K562 (cell line): ENCODE measurements at regions not wholly inside any gene's neighbourhood (a gene's known extent, or its start where the extent isn't known, plus 50 kb on each side); places are given as distances from the start of the nearest gene placed in this dataset.

ENCODE experiments used
- ATAC-seq: fragments of 200-7000 bp; cut with Tn5 transposase; 3 replicates; pipeline ENCODE4 v1.9.1; 2020; ENCODE audit warnings: moderate library complexity
- BruUV-seq: library from RNA; stranded (reverse); fragments of 400-500 nt; replicated peaks from 2 replicates; lab custom pipeline; 2021; lab: Mats Ljungman, UMichigan
- CTCF ChIA-PET: fragments of 300-600 bp; formaldehyde crosslinking; extraction: SDS; loops from one replicate; lab custom pipeline; 2021; ENCODE audit warnings: low intra/inter-chr PET ratio; lab: Yijun Ruan, JAX
- POLR2A ChIA-PET: fragments of 300-600, 350-650 bp; sonication (Branson Sonifier 250); formaldehyde crosslinking; extraction: SDS; loops from one replicate; lab custom pipeline; 2021; ENCODE audit warnings: antibody characterized with exemption, inconsistent platforms; lab: Yijun Ruan, JAX
- DNase-seq, 4 experiments: peaks; one replicate each; pipeline versions ENCODE4 v3.0.0 to v3.0.0-alpha.2; 2011 to 2018; ENCODE audit warnings: low spot score in 3 of 4, mixed read lengths in 3 of 4; ENCODE audit errors: extremely low read depth in 1 of 4
- FAIRE-seq: peaks from 2 replicates; lab custom pipeline; 2011; peaks lifted over from hg19 to GRCh38; lab: Jason Lieb, UNC
- H2AFZ ChIP-seq: 2 replicates; pipeline ENCODE4 v1.6.0; 2011; ENCODE audit warnings: low read depth, low read length, control low read depth, inconsistent platforms
- H3K27ac ChIP-seq: fragments of 200-600 bp; 3 replicates; pipeline ENCODE4 v1.8.0; 2011; ENCODE audit warnings: low read depth, mild to moderate bottlenecking, control low read depth, inconsistent platforms, low read length, moderate library complexity, mixed read lengths; ENCODE audit errors: extremely low read depth
- H3K27me3 ChIP-seq, 2 experiments: fragments of 300-600 bp in 1 of 2; 2 replicates in 1 of 2; 3 replicates in 1 of 2; pipeline versions ENCODE4 v1.6.0 to v1.8.0; 2011; ENCODE audit warnings: inconsistent platforms in 2 of 2, low read length in 2 of 2, mild to moderate bottlenecking in 1 of 2, mixed read lengths in 1 of 2, moderate library complexity in 1 of 2; ENCODE audit not compliant: control insufficient read depth in 2 of 2, insufficient read depth in 2 of 2
- H3K36me3 ChIP-seq: fragments of 300-600 bp; 3 replicates; pipeline ENCODE4 v1.8.0; 2011; ENCODE audit warnings: mild to moderate bottlenecking, low read length, inconsistent platforms; ENCODE audit not compliant: control insufficient read depth, insufficient read depth
- H3K4me1 ChIP-seq, 2 experiments: fragments of 200-600 bp in 1 of 2; replicated peaks in 1 of 2; 2 replicates in 1 of 2; 3 replicates in 1 of 2; pipeline versions ENCODE4 v1.5.1 to v1.8.0; 2011; ENCODE audit warnings: inconsistent platforms in 2 of 2, low read length in 2 of 2, mild to moderate bottlenecking in 1 of 2, mixed read lengths in 1 of 2, moderate library complexity in 1 of 2; ENCODE audit not compliant: control insufficient read depth in 2 of 2, insufficient read depth in 2 of 2
- H3K4me2 ChIP-seq: 2 replicates; pipeline ENCODE4 v1.6.1; 2011; ENCODE audit warnings: low read length, control low read depth, inconsistent platforms, mixed read lengths; ENCODE audit not compliant: insufficient read depth
- H3K4me3 ChIP-seq: fragments of 200-600 bp; sonication (generic), shearing (Covaris generic); 2 replicates; pipeline ENCODE4 v1.5.1; 2016; ENCODE audit warnings: control low read depth, inconsistent platforms
- H3K79me2 ChIP-seq: fragments of 200-600 bp; 3 replicates; pipeline ENCODE4 v1.8.0; 2011; ENCODE audit warnings: low read length, inconsistent platforms; ENCODE audit not compliant: control insufficient read depth, insufficient read depth
- H3K9ac ChIP-seq, 2 experiments: 2 replicates each; pipeline versions ENCODE4 v1.6.0 to v1.6.1; 2011; ENCODE audit warnings: low read depth in 2 of 2, low read length in 2 of 2, control low read depth in 1 of 2, inconsistent platforms in 1 of 2, mild to moderate bottlenecking in 1 of 2, mixed read lengths in 1 of 2; ENCODE audit not compliant: insufficient read depth in 1 of 2
- H3K9me1 ChIP-seq: one replicate; pipeline ENCODE4 v1.6.0; 2011; ENCODE audit warnings: inconsistent platforms, mild to moderate bottlenecking, low read length, moderate library complexity; ENCODE audit not compliant: control insufficient read depth, insufficient read depth
- H3K9me3 ChIP-seq: replicated peaks from 2 replicates; pipeline ENCODE4 v1.5.1; 2011; ENCODE audit warnings: low read depth, low read length, inconsistent platforms; ENCODE audit not compliant: control insufficient read depth, insufficient read depth
- H4K20me1 ChIP-seq: replicated peaks from 2 replicates; pipeline ENCODE4 v1.6.1; 2011; ENCODE audit warnings: low read length, inconsistent platforms, mixed read lengths; ENCODE audit not compliant: control insufficient read depth, insufficient read depth
- CREB1 ChIP-seq, 2 experiments: sonication (generic) in 1 of 2; formaldehyde crosslinking in 1 of 2; IDR thresholded peaks; 2 replicates each; pipeline versions ENCODE4 v1.6.1 to v1.8.0; 2012 to 2022; ENCODE audit warnings: inconsistent platforms in 1 of 2, mild to moderate bottlenecking in 1 of 2, missing genetic modification reagents in 1 of 2, moderate library complexity in 1 of 2
- JUNB ChIP-seq: fragments of 450-650 bp; formaldehyde crosslinking; conservative IDR thresholded peaks from 2 replicates; pipeline ENCODE4 v1.4.0; 2020; ENCODE audit warnings: mild to moderate bottlenecking
- MCM3 ChIP-seq: fragments of 450-650 bp; IDR thresholded peaks from 2 replicates; pipeline ENCODE4 v1.6.1; 2016
- PHTF2 ChIP-seq: fragments of 250-450 bp; sonication (Bioruptor Pico); IDR thresholded peaks from 2 replicates; pipeline ENCODE4 v1.5.0; 2021; ENCODE audit warnings: mild to moderate bottlenecking
- REST ChIP-seq, 2 experiments: fragments of 450-650 bp; formaldehyde crosslinking in 1 of 2; IDR thresholded peaks; 2 replicates each; pipeline versions ENCODE4 v1.4.0 to v1.6.1; 2014 to 2020; ENCODE audit warnings: mild to moderate bottlenecking in 2 of 2, borderline replicate concordance in 1 of 2, low read depth in 1 of 2
- SMAD1 ChIP-seq: fragments of 150-350 bp; IDR thresholded peaks from 2 replicates; pipeline ENCODE4 v1.6.1; 2014; ENCODE audit warnings: low read length, low read depth; ENCODE audit not compliant: partially characterized antibody
- SP2 ChIP-seq: IDR thresholded peaks from 2 replicates; pipeline ENCODE4 v1.6.1; 2011; ENCODE audit warnings: mild to moderate bottlenecking, low read depth, low read length, moderate library complexity; ENCODE audit not compliant: poor library complexity, severe bottlenecking; ENCODE audit errors: extremely low read depth
- ZNF121 ChIP-seq: sonication (generic); formaldehyde crosslinking; conservative IDR thresholded peaks from 2 replicates; pipeline ENCODE4 v1.8.0; 2022; ENCODE audit warnings: missing genetic modification reagents
- ZNF134 ChIP-seq: fragments of 250-450 bp; sonication (Bioruptor Pico); conservative IDR thresholded peaks from 2 replicates; pipeline ENCODE4 v1.4.0; 2020
- WGBS: fragments of 100-300 bp; shearing (Covaris generic); methylation state at CpG from one replicate; pipeline ENCODE4 v1.1.6; 2016; ENCODE audit warnings: low coverage, mixed read lengths; ENCODE audit not compliant: insufficient coverage; ENCODE audit errors: missing lambda C conversion rate; 5-methylcytosine and 5-hydroxymethylcytosine counted together
- in situ Hi-C: fragments of 300-500 bp; cut with MboI; formaldehyde crosslinking; loops from 4 replicates; pipeline ENCODE4 v1.15.0; 2018; ENCODE audit warnings: inconsistent platforms, mixed read lengths
- intact Hi-C: fragments of 100-400 bp; cut with micrococcal nuclease; formaldehyde crosslinking; loops from 2 replicates; pipeline ENCODE4 v1.14.2; 2022
- TF ChIP-seq, protein P1 (sequence below): sonication (generic); formaldehyde crosslinking; IDR thresholded peaks from 2 replicates; pipeline ENCODE4 v1.8.0; 2023; ENCODE audit warnings: mild to moderate bottlenecking, missing genetic modification reagents
- TF ChIP-seq, protein P2 (sequence below): IDR thresholded peaks from 2 replicates; pipeline ENCODE4 v1.6.1; 2011; ENCODE audit not compliant: insufficient read length; ENCODE audit errors: extremely low read depth

DNA sequence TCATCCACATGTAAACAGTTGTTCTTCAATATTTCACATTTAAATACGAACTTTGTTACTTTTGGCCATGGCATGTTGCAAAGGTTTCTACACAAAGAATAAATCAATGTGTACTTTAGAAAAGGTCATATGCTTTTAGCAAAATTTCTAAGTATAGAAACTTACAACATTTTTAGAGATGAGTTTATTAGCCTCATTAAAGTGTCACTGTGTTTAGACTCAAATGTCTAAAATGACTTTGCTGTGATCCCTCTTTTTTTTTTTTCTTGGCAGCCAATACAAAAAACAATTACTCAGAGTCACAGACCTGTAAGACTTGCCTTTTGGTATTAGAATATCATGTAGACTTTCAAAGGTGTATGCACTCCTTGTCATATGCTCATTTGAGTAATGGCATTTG, 349.3 kb upstream of the KIAA1217 start:
- Histone ChIP-seq H3K9me3 (no peaks in the 10 kb centered on the region), H3K4me1 (no peaks in the 10 kb centered on the region), H3K4me2 (no peak overlapping the region), H3K36me3 (no peaks in the 10 kb centered on the region), H3K79me2 (no peaks in the 10 kb centered on the region), H3K9ac (no peak overlapping the region), H3K27me3 (no peaks in the 10 kb centered on the region), H3K27ac (no peak overlapping the region), H3K4me3 (no peak overlapping the region), H3K9me1 (no peaks in the 10 kb centered on the region), H4K20me1 (no peaks in the 10 kb centered on the region), H2AFZ (no peak overlapping the region)
- in situ Hi-C loops, result no loop called here
- DNase-seq (no peak), FAIRE-seq (no peak), ATAC-seq (no peak)
- no TSS peak for BruUV-seq
- CTCF ChIA-PET, result no interaction called here
- WGBS, result 0% methylated on average over 1 of the region's 1 CpG
- TF ChIP-seq SMAD1 (no peak), ZNF134 (CRISPR knock-in tag) (no peak), REST (IDR thresholded peaks at IDR 0.05; ENCODE audit: borderline replicate concordance) (no peak), REST (CRISPR knock-in tag; IDR thresholded peaks at IDR 0.05; ENCODE audit: low read depth) (no peak), JUNB (no peak), MCM3 (no peak), SP2 (no peak), ZNF121 (CRISPR knock-in tag) (no peak), CREB1 (IDR thresholded peaks at IDR 0.05) (no peak), CREB1 (CRISPR knock-in tag; IDR thresholded peaks at IDR 0.05) (no peak), PHTF2 (CRISPR knock-in tag) (no peak)
- TF ChIP-seq, protein P1, sequence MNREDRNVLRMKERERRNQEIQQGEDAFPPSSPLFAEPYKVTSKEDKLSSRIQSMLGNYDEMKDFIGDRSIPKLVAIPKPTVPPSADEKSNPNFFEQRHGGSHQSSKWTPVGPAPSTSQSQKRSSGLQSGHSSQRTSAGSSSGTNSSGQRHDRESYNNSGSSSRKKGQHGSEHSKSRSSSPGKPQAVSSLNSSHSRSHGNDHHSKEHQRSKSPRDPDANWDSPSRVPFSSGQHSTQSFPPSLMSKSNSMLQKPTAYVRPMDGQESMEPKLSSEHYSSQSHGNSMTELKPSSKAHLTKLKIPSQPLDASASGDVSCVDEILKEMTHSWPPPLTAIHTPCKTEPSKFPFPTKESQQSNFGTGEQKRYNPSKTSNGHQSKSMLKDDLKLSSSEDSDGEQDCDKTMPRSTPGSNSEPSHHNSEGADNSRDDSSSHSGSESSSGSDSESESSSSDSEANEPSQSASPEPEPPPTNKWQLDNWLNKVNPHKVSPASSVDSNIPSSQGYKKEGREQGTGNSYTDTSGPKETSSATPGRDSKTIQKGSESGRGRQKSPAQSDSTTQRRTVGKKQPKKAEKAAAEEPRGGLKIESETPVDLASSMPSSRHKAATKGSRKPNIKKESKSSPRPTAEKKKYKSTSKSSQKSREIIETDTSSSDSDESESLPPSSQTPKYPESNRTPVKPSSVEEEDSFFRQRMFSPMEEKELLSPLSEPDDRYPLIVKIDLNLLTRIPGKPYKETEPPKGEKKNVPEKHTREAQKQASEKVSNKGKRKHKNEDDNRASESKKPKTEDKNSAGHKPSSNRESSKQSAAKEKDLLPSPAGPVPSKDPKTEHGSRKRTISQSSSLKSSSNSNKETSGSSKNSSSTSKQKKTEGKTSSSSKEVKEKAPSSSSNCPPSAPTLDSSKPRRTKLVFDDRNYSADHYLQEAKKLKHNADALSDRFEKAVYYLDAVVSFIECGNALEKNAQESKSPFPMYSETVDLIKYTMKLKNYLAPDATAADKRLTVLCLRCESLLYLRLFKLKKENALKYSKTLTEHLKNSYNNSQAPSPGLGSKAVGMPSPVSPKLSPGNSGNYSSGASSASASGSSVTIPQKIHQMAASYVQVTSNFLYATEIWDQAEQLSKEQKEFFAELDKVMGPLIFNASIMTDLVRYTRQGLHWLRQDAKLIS (CRISPR knock-in tag), result no peak
- TF ChIP-seq, protein P2, sequence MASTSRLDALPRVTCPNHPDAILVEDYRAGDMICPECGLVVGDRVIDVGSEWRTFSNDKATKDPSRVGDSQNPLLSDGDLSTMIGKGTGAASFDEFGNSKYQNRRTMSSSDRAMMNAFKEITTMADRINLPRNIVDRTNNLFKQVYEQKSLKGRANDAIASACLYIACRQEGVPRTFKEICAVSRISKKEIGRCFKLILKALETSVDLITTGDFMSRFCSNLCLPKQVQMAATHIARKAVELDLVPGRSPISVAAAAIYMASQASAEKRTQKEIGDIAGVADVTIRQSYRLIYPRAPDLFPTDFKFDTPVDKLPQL, result no peak
- POLR2A ChIA-PET, result no interaction called here
- intact Hi-C loops, result no loop called here
